H1 (cell line): ENCODE measurements at regions not wholly inside any gene's neighbourhood (a gene's known extent, or its start where the extent isn't known, plus 50 kb on each side); places are given as distances from the start of the nearest gene placed in this dataset.

Source experiments
- CTCF ChIA-PET: fragments of 300-600 bp; sonication (Branson Sonifier 250); formaldehyde crosslinking; loops from one replicate; lab custom pipeline; 2021; ENCODE audit not compliant: partially characterized antibody; lab: Charles Lee
- POLR2A ChIA-PET: fragments of 300-600 bp; sonication (Branson Sonifier 250); formaldehyde crosslinking; loops from one replicate; lab custom pipeline; 2021; ENCODE audit warnings: inconsistent platforms; ENCODE audit not compliant: partially characterized antibody; lab: Charles Lee
- DNase-seq, 2 experiments: peaks; one replicate each; pipeline versions ENCODE4 v3.0.0 to v3.0.0-alpha.2; 2010 to 2022; ENCODE audit warnings: low spot score in 2 of 2, low read depth in 1 of 2, mixed read lengths in 1 of 2
- FAIRE-seq: peaks from 2 replicates; lab custom pipeline; 2011; peaks lifted over from hg19 to GRCh38; lab: Jason Lieb, UNC
- H2AFZ ChIP-seq: 2 replicates; pipeline ENCODE4 v1.8.1; 2012; ENCODE audit warnings: low read length, inconsistent platforms
- H2AK5ac ChIP-seq: 2 replicates; pipeline ENCODE4 v1.6.1; 2013; ENCODE audit warnings: low read depth, low read length
- H2BK120ac ChIP-seq: replicated peaks from 2 replicates; pipeline ENCODE3; 2013; ENCODE audit warnings: low read depth, low read length, inconsistent platforms
- H2BK12ac ChIP-seq: 2 replicates; pipeline ENCODE4 v1.6.1; 2013; ENCODE audit warnings: low read depth, low read length
- H2BK15ac ChIP-seq: 2 replicates; pipeline ENCODE4 v1.6.1; 2013; ENCODE audit warnings: low read length
- H2BK20ac ChIP-seq: 2 replicates; pipeline ENCODE4 v1.6.1; 2013; ENCODE audit warnings: low read length
- H2BK5ac ChIP-seq: 2 replicates; pipeline ENCODE4 v1.6.1; 2013; ENCODE audit warnings: low read depth, low read length
- H3K14ac ChIP-seq: 2 replicates; pipeline ENCODE4 v1.6.1; 2013; ENCODE audit warnings: inconsistent platforms; ENCODE audit not compliant: insufficient read length
- H3K18ac ChIP-seq: 2 replicates; pipeline ENCODE4 v1.6.1; 2013; ENCODE audit warnings: low read length; ENCODE audit errors: extremely low read depth
- H3K23ac ChIP-seq: 2 replicates; pipeline ENCODE4 v1.6.1; 2013; ENCODE audit warnings: inconsistent platforms; ENCODE audit not compliant: insufficient read length
- H3K23me2 ChIP-seq: 2 replicates; pipeline ENCODE4 v1.6.1; 2013; ENCODE audit warnings: low read depth, low read length
- H3K27ac ChIP-seq: 2 replicates; pipeline ENCODE4 v1.6.1; 2011; ENCODE audit warnings: low read depth, low read length, inconsistent platforms
- H3K27me3 ChIP-seq, 4 experiments: replicated peaks in 1 of 4; 1 replicate in 1 of 4; 2 replicates in 3 of 4; pipeline versions ENCODE4 v1.6.1 to v1.8.1; 2011 to 2013; ENCODE audit warnings: low read length in 3 of 4, mild to moderate bottlenecking in 3 of 4, inconsistent platforms in 2 of 4, mixed read lengths in 2 of 4, moderate library complexity in 1 of 4; ENCODE audit not compliant: control insufficient read depth in 3 of 4, insufficient read depth in 3 of 4; ENCODE audit errors: extremely low read depth in 1 of 4
- H3K36me3 ChIP-seq, 4 experiments: 2 replicates each; pipeline versions ENCODE4 v1.6.1 to v1.8.1; 2011 to 2013; ENCODE audit warnings: mild to moderate bottlenecking in 4 of 4, low read length in 3 of 4, moderate library complexity in 2 of 4, control low read depth in 1 of 4, inconsistent platforms in 1 of 4; ENCODE audit not compliant: insufficient read depth in 4 of 4, control insufficient read depth in 2 of 4
- H3K4ac ChIP-seq: replicated peaks from 2 replicates; pipeline ENCODE3; 2013; ENCODE audit warnings: low read length, low read depth, mixed read lengths, inconsistent platforms; ENCODE audit not compliant: insufficient read length
- H3K4me1 ChIP-seq, 4 experiments: replicated peaks in 1 of 4; 1 replicate in 1 of 4; 2 replicates in 3 of 4; pipeline versions ENCODE4 v1.6.1 to v1.8.1; 2011 to 2013; ENCODE audit warnings: low read length in 3 of 4, inconsistent platforms in 2 of 4, mixed read lengths in 1 of 4; ENCODE audit not compliant: insufficient read depth in 4 of 4, control insufficient read depth in 3 of 4
- H3K4me2 ChIP-seq, 2 experiments: 2 replicates each; pipeline versions ENCODE4 v1.6.1 to v1.8.1; 2011 to 2013; ENCODE audit warnings: low read depth in 2 of 2, low read length in 2 of 2, control low read depth in 1 of 2, inconsistent platforms in 1 of 2, mild to moderate bottlenecking in 1 of 2; ENCODE audit not compliant: insufficient read depth in 1 of 2
- H3K4me3 ChIP-seq, 4 experiments: fragments of 200-600, 300-600 bp in 1 of 4; sonication (generic), shearing (Covaris generic), sonication (Bioruptor Twin) in 1 of 4; 2 replicates each; pipeline versions ENCODE4 v1.5.1 to v1.8.1; 2011 to 2016; ENCODE audit warnings: low read length in 4 of 4, low read depth in 3 of 4, control low read depth in 2 of 4, inconsistent platforms in 2 of 4, mild to moderate bottlenecking in 2 of 4, mixed read lengths in 1 of 4, moderate library complexity in 1 of 4; ENCODE audit not compliant: insufficient read depth in 2 of 4; ENCODE audit errors: extremely low read depth in 1 of 4
- H3K56ac ChIP-seq: replicated peaks from 2 replicates; pipeline ENCODE3; 2013; ENCODE audit warnings: low read depth, mild to moderate bottlenecking, mixed read lengths, low read length, inconsistent platforms; ENCODE audit not compliant: insufficient read length
- H3K79me1 ChIP-seq: 2 replicates; pipeline ENCODE4 v1.6.1; 2013; ENCODE audit warnings: low read depth, low read length, control low read depth
- H3K79me2 ChIP-seq, 2 experiments: 2 replicates each; pipeline versions ENCODE4 v1.6.1 to v1.8.1; 2012 to 2013; ENCODE audit warnings: low read length in 2 of 2, mild to moderate bottlenecking in 2 of 2, inconsistent platforms in 1 of 2; ENCODE audit not compliant: insufficient read depth in 2 of 2, control insufficient read depth in 1 of 2
- H3K9ac ChIP-seq, 4 experiments: replicated peaks in 1 of 4; 1 replicate in 1 of 4; 2 replicates in 3 of 4; pipeline versions ENCODE4 v1.6.1 to v1.8.1; 2011 to 2013; ENCODE audit warnings: low read depth in 3 of 4, low read length in 3 of 4, control low read depth in 2 of 4, mild to moderate bottlenecking in 2 of 4, moderate library complexity in 2 of 4, inconsistent platforms in 1 of 4; ENCODE audit errors: extremely low read depth in 1 of 4
- H3K9me3 ChIP-seq, 2 experiments: 2 replicates each; pipeline versions ENCODE4 v1.6.1 to v1.8.1; 2012 to 2013; ENCODE audit warnings: mild to moderate bottlenecking in 2 of 2, moderate library complexity in 2 of 2, control low read depth in 1 of 2, inconsistent platforms in 1 of 2, low read depth in 1 of 2, low read length in 1 of 2, mixed read lengths in 1 of 2; ENCODE audit not compliant: insufficient read depth in 2 of 2
- H4K20me1 ChIP-seq, 2 experiments: replicated peaks in 1 of 2; 2 replicates each; pipeline versions ENCODE3 to v1.8.1; 2011 to 2013; ENCODE audit warnings: inconsistent platforms in 2 of 2, low read length in 2 of 2, mild to moderate bottlenecking in 1 of 2; ENCODE audit not compliant: insufficient read depth in 2 of 2, control insufficient read depth in 1 of 2
- H4K5ac ChIP-seq: 2 replicates; pipeline ENCODE4 v1.6.1; 2013; ENCODE audit warnings: low read length, low read depth, mixed read lengths, inconsistent platforms; ENCODE audit not compliant: insufficient read length
- H4K8ac ChIP-seq: 2 replicates; pipeline ENCODE4 v1.8.0; 2013; ENCODE audit warnings: mild to moderate bottlenecking, moderate library complexity, low read length, inconsistent platforms; ENCODE audit not compliant: insufficient read depth; ENCODE audit errors: extremely low read depth
- H4K91ac ChIP-seq: replicated peaks from 2 replicates; pipeline ENCODE3; 2013; ENCODE audit warnings: low read length, mixed read lengths, inconsistent platforms; ENCODE audit not compliant: insufficient read length
- CTBP2 ChIP-seq: IDR thresholded peaks from 2 replicates; pipeline ENCODE4 v1.7.0; 2011; ENCODE audit warnings: borderline replicate concordance, mild to moderate bottlenecking, moderate library complexity, mixed read lengths, low read length; ENCODE audit not compliant: insufficient read depth, insufficient read length
- WGBS, 2 experiments: shearing (Covaris generic) in 1 of 2; methylation state at CpG; one replicate each; pipeline versions ENCODE4 v1.1.6 to v1.1.7; 2013 to 2015; ENCODE audit warnings: low lambda C conversion rate in 2 of 2, mixed read lengths in 2 of 2, inconsistent platforms in 1 of 2, low coverage in 1 of 2, missing lambda C conversion rate in 1 of 2; ENCODE audit not compliant: insufficient replicate concordance in 2 of 2, insufficient coverage in 1 of 2, insufficient read length in 1 of 2; ENCODE audit errors: extremely low coverage in 1 of 2, missing lambda C conversion rate in 1 of 2; 5-methylcytosine and 5-hydroxymethylcytosine counted together

GRCh38 chr16:9393591-9393990 lies 302.1 kb downstream of the HAPSTR1 start:
- H3K14ac ChIP-seq, result no peak overlapping the region
- POLR2A ChIA-PET, result interaction anchor here (1.1 kb wide), 1 partner anchor 15 kb away, joined by 3 read pairs; no protein-coding TSS in a partner anchor
- H2BK20ac ChIP-seq, result no peak overlapping the region
- H4K20me1 ChIP-seq, result no peaks in the 10 kb centered on the region
- no peaks in the 10 kb centered on the region; the same call in 1 of the 2 replicates for H3K23me2 ChIP-seq
- H2BK5ac ChIP-seq, result no peak overlapping the region
- H3K27me3 ChIP-seq, result no peaks in the 10 kb centered on the region
- TF ChIP-seq CTBP2, result no peak
- H4K91ac ChIP-seq, result no peak overlapping the region
- H3K36me3 ChIP-seq, result no peaks in the 10 kb centered on the region; a peak in 1 of 8 replicates
- H2BK15ac ChIP-seq, result no peak overlapping the region
- no peak overlapping the region for H3K4me3 ChIP-seq
- H3K4me1 ChIP-seq, result no peaks in the 10 kb centered on the region
- no peak overlapping the region for H3K27ac ChIP-seq
- H4K8ac ChIP-seq, result no peak overlapping the region
- no peaks in the 10 kb centered on the region for H3K79me1 ChIP-seq
- 73% methylated on average over 5 of the region's 8 CpGs; no CpG with 5 or more reads in 1 of the 2 experiments for WGBS, 2 experiments
- H2AFZ ChIP-seq, result no peak overlapping the region
- H3K79me2 ChIP-seq, result no peaks in the 10 kb centered on the region
- H2AK5ac ChIP-seq, result no peak overlapping the region
- H4K5ac ChIP-seq, result no peak overlapping the region
- CTCF ChIA-PET, result no interaction called here
- H2BK12ac ChIP-seq, result no peak overlapping the region
- no peak overlapping the region for H3K4ac ChIP-seq
- DNase-seq, result no peak
- no peak overlapping the region for H2BK120ac ChIP-seq
- H3K9me3 ChIP-seq, result peaks cover 5 to 6% of the 10 kb centered on the region in 2 experiments; a peak in 3 of 4 replicates
- H3K56ac ChIP-seq, result no peak overlapping the region
- no peak overlapping the region for H3K23ac ChIP-seq
- FAIRE-seq, result no peak
- H3K4me2 ChIP-seq, result no peak overlapping the region
- H3K9ac ChIP-seq, result no peak overlapping the region; a peak in 1 of 7 replicates
- no peak overlapping the region for H3K18ac ChIP-seq
